Adrenal gland (tissue), 5 donors: ENCODE measurements at regions not wholly inside any gene's neighbourhood (a gene's known extent, or its start where the extent isn't known, plus 50 kb on each side); places are given as distances from the start of the nearest gene placed in this dataset.

ENCODE experiments used
- POLR2A ChIP-seq, 2 donors: fragments of 450-650 bp; IDR thresholded peaks; one replicate each; pipeline ENCODE4 v1.6.1; 2017; ENCODE audit warnings: antibody characterized with exemption in 2 of 2, mild to moderate bottlenecking in 2 of 2, moderate library complexity in 1 of 2
- TF ChIP-seq, protein P1 (sequence below), 6 experiments: fragments of 450-650 bp in 4 of 6; fragments of 200-600 bp in 2 of 6; sonication (generic) in 1 of 6; IDR thresholded peaks; 1 replicate in 5 of 6; 2 replicates in 1 of 6; pipeline versions ENCODE4 v1.5.1 to v1.8.0; 2016 to 2021; ENCODE audit warnings: antibody characterized with exemption in 6 of 6, mild to moderate bottlenecking in 2 of 6, moderate library complexity in 1 of 6
- donor health status: DM: no; HTN: no; CAD: no.

DNA sequence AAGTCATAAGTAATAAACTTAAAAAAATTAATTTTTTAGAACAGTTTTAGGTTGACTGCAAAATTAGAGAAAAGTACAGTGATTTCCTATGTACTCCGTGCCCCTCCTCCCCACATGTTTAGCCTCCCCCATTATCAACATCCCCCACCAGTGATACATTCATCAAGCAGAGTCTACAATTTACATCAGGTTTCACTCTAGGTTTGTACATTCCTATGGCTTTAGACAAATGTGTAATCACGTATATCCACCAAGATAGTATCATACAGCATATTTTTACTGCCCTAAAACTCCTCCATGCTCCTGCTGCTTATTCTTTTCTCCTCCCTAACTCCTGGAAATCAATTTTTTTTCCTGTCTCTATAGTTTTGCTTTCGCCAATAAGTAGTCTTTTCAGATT lies 438.7 kb downstream of the LRFN5 start:
- TF ChIP-seq, protein P1, sequence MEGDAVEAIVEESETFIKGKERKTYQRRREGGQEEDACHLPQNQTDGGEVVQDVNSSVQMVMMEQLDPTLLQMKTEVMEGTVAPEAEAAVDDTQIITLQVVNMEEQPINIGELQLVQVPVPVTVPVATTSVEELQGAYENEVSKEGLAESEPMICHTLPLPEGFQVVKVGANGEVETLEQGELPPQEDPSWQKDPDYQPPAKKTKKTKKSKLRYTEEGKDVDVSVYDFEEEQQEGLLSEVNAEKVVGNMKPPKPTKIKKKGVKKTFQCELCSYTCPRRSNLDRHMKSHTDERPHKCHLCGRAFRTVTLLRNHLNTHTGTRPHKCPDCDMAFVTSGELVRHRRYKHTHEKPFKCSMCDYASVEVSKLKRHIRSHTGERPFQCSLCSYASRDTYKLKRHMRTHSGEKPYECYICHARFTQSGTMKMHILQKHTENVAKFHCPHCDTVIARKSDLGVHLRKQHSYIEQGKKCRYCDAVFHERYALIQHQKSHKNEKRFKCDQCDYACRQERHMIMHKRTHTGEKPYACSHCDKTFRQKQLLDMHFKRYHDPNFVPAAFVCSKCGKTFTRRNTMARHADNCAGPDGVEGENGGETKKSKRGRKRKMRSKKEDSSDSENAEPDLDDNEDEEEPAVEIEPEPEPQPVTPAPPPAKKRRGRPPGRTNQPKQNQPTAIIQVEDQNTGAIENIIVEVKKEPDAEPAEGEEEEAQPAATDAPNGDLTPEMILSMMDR (IDR thresholded peaks at IDR 0.05): no peak
- no peak for TF ChIP-seq POLR2A (IDR thresholded peaks at IDR 0.05)
